Trophoblast cell (in vitro differentiated cells and primary cell): ENCODE measurements at regions not wholly inside any gene's neighbourhood (a gene's known extent, or its start where the extent isn't known, plus 50 kb on each side); places are given as distances from the start of the nearest gene placed in this dataset.

Source experiments
- DNase-seq, 2 donors: peaks; one replicate each; pipeline ENCODE4 v3.0.0-alpha.2; 2016
- H2AFZ ChIP-seq: 2 replicates; pipeline ENCODE4 v1.6.1; 2013; ENCODE audit warnings: low read length, moderate library complexity, mild to moderate bottlenecking; ENCODE audit not compliant: insufficient read depth, poor library complexity
- H2AK5ac ChIP-seq: 2 replicates; pipeline ENCODE4 v1.6.1; 2013; ENCODE audit warnings: mild to moderate bottlenecking, low read length
- H2BK120ac ChIP-seq: 2 replicates; pipeline ENCODE4 v1.6.1; 2013; ENCODE audit warnings: low read length, mild to moderate bottlenecking, moderate library complexity; ENCODE audit not compliant: insufficient read depth, poor library complexity
- H2BK12ac ChIP-seq: 2 replicates; pipeline ENCODE4 v1.6.1; 2013; ENCODE audit warnings: mild to moderate bottlenecking, low read length, moderate library complexity
- H2BK5ac ChIP-seq: 2 replicates; pipeline ENCODE4 v1.6.1; 2013; ENCODE audit warnings: low read length, low read depth, moderate library complexity, mild to moderate bottlenecking; ENCODE audit not compliant: poor library complexity
- H3K14ac ChIP-seq: 2 replicates; pipeline ENCODE4 v1.6.1; 2013; ENCODE audit warnings: mild to moderate bottlenecking, low read length
- H3K18ac ChIP-seq: 2 replicates; pipeline ENCODE4 v1.6.1; 2013; ENCODE audit warnings: mild to moderate bottlenecking, low read length
- H3K23ac ChIP-seq: 2 replicates; pipeline ENCODE4 v1.6.1; 2013; ENCODE audit warnings: low read length
- H3K27ac ChIP-seq: 2 replicates; pipeline ENCODE4 v1.5.1; 2013; ENCODE audit warnings: low read depth, mild to moderate bottlenecking, inconsistent platforms, low read length, moderate library complexity
- H3K27me3 ChIP-seq: 2 replicates; pipeline ENCODE4 v1.6.1; 2013; ENCODE audit warnings: inconsistent platforms, mild to moderate bottlenecking, low read length, moderate library complexity; ENCODE audit not compliant: insufficient read depth
- H3K36me3 ChIP-seq, 2 experiments: 1 replicate in 1 of 2; 2 replicates in 1 of 2; pipeline ENCODE4 v1.6.1; 2013; ENCODE audit warnings: low read length in 2 of 2, mild to moderate bottlenecking in 2 of 2, moderate library complexity in 1 of 2; ENCODE audit not compliant: insufficient read depth in 2 of 2, control insufficient read depth in 1 of 2
- H3K4ac ChIP-seq: 2 replicates; pipeline ENCODE4 v1.6.1; 2013; ENCODE audit warnings: low read depth, mild to moderate bottlenecking, low read length, moderate library complexity
- H3K4me1 ChIP-seq, 2 experiments: 1 replicate in 1 of 2; 2 replicates in 1 of 2; pipeline ENCODE4 v1.6.1; 2013; ENCODE audit warnings: low read length in 2 of 2, mild to moderate bottlenecking in 2 of 2, moderate library complexity in 1 of 2; ENCODE audit not compliant: insufficient read depth in 2 of 2, control insufficient read depth in 1 of 2
- H3K4me2 ChIP-seq: 2 replicates; pipeline ENCODE4 v1.6.1; 2013; ENCODE audit warnings: inconsistent platforms, mild to moderate bottlenecking, low read length, moderate library complexity
- H3K4me3 ChIP-seq: 2 replicates; pipeline ENCODE4 v1.5.1; 2013; ENCODE audit warnings: mild to moderate bottlenecking, low read depth, low read length, inconsistent platforms
- H3K79me1 ChIP-seq: one replicate; pipeline ENCODE4 v1.6.1; 2013; ENCODE audit warnings: low read length
- H3K79me2 ChIP-seq: 2 replicates; pipeline ENCODE4 v1.6.1; 2013; ENCODE audit warnings: low read length, mild to moderate bottlenecking; ENCODE audit not compliant: control insufficient read depth, insufficient read depth, poor library complexity
- H3K9ac ChIP-seq: 2 replicates; pipeline ENCODE4 v1.6.1; 2013; ENCODE audit warnings: mild to moderate bottlenecking, low read length
- H3K9me3 ChIP-seq: 2 replicates; pipeline ENCODE4 v1.6.1; 2013; ENCODE audit warnings: low read depth, mild to moderate bottlenecking, control low read depth, inconsistent platforms, low read length; ENCODE audit not compliant: insufficient read depth
- H4K12ac ChIP-seq: 2 replicates; pipeline ENCODE4 v1.6.1; 2013; ENCODE audit warnings: low read depth, mild to moderate bottlenecking, low read length, moderate library complexity
- H4K8ac ChIP-seq: 2 replicates; pipeline ENCODE4 v1.6.1; 2013; ENCODE audit warnings: low read depth, mild to moderate bottlenecking, low read length, moderate library complexity
- H4K91ac ChIP-seq: one replicate; pipeline ENCODE4 v1.6.1; 2013; ENCODE audit warnings: low read depth, mild to moderate bottlenecking, low read length, moderate library complexity
- WGBS: extraction: QIAGEN DNeasy Blood & Tissue Kit; methylation state at CpG from one replicate; pipeline ENCODE4 v1.1.7; 2013; ENCODE audit warnings: missing lambda C conversion rate; ENCODE audit not compliant: insufficient read length, insufficient coverage; ENCODE audit errors: extremely low coverage; 5-methylcytosine and 5-hydroxymethylcytosine counted together

DNA sequence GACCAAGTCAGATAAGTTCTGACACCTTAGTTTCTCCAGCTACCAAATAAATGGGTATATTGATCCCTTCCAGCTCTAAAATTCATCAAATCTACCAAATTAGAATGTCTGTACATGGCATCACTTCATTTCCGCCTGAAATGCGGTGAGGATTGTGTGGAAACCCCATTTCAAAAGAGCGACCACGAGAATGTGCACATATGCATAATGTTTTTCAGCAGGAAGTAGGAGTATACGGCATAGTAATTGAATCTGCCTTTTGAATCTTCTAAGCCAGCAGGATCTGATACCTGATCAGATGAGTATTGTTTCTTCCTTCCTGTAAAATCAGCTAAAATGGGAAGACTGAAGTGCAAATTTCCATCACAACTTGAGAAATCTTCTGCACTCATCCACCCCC lies 418.6 kb downstream of the TMEM38B start:
- Histone ChIP-seq H3K14ac (no peak overlapping the region), H4K8ac (no peak overlapping the region), H2AK5ac (no peak overlapping the region), H2BK5ac (no peak overlapping the region), H3K4me2 (no peak overlapping the region), H3K79me1 (no peaks in the 10 kb centered on the region), H2BK120ac (no peak overlapping the region), H3K27ac (no peak overlapping the region), H2BK12ac (no peak overlapping the region), H3K18ac (no peak overlapping the region), H4K12ac (no peak overlapping the region), H3K36me3 (no peaks in the 10 kb centered on the region), H2AFZ (no peak overlapping the region), H3K9ac (no peak overlapping the region), H3K4me1 (peaks cover 0 to 2% of the 10 kb centered on the region in 2 experiments), H3K4me3 (no peak overlapping the region), H3K9me3 (no peaks in the 10 kb centered on the region), H3K27me3 (no peaks in the 10 kb centered on the region), H3K23ac (no peak overlapping the region), H3K79me2 (no peaks in the 10 kb centered on the region), H4K91ac (no peak overlapping the region), H3K4ac (no peak overlapping the region)
- no CpG with 5 or more reads among the region's 5 CpGs for WGBS
- DNase-seq: no peak

DNA sequence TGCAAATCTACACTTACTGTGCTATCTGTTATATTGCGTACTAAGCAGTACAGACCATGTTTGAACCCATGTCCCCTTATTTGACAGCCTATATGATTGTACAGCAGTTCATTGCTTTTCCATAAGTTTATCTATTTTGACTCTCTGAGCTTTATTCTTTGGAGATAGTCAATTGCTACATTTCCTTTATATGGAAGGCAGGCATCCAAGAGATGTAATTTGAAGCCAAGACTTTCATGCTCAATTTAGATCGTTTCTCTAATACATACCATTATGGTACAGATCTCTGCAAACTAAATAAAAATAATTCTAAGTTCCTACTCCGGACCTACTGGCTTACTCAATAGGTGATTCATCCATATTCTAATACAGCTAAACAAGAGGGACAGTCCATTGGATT lies 424.8 kb downstream of the TMEM38B start:
- no peak overlapping the region for H3K4ac ChIP-seq
- H3K18ac ChIP-seq: no peak overlapping the region
- no peak overlapping the region for H3K23ac ChIP-seq
- H3K9ac ChIP-seq: no peak overlapping the region
- no peak overlapping the region for H3K14ac ChIP-seq
- no peaks in the 10 kb centered on the region for H3K9me3 ChIP-seq
- no CpG with 5 or more reads among the region's 3 CpGs for WGBS
- H3K27ac ChIP-seq: no peak overlapping the region
- no peak overlapping the region for H2BK5ac ChIP-seq
- H2BK12ac ChIP-seq: no peak overlapping the region
- no peak overlapping the region for H3K4me3 ChIP-seq
- H4K8ac ChIP-seq: no peak overlapping the region
- no peak overlapping the region for H4K91ac ChIP-seq
- H3K79me2 ChIP-seq: no peaks in the 10 kb centered on the region
- DNase-seq: no peak
- no peak overlapping the region for H4K12ac ChIP-seq
- no peaks in the 10 kb centered on the region for H3K79me1 ChIP-seq
- no peaks in the 10 kb centered on the region for H3K27me3 ChIP-seq
- H3K4me1 ChIP-seq: no peaks in the 10 kb centered on the region
- no peak overlapping the region for H3K4me2 ChIP-seq
- H2BK120ac ChIP-seq: no peak overlapping the region
- no peak overlapping the region for H2AK5ac ChIP-seq
- H2AFZ ChIP-seq: no peak overlapping the region
- H3K36me3 ChIP-seq: no peaks in the 10 kb centered on the region

DNA sequence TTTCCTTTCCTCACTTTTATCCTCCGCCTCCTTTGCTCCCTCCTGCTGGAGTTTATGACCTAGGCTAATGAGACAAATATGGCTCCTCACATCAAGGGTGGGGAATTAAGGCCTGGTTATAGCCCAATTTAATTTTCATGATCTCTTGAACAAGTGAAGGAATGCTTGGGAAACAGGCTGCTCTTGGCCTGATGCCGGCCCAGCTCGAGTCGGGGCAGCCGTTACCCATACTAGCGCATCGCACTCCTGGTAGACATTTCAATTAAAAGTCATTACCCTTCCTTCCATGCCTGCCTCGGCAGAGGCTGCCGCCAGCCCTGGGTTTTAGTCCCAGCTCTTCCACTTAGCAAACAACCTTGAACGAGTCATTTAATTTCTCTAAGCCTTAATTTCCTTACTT lies 425.7 kb downstream of the TMEM38B start:
- no peak overlapping the region for H2BK12ac ChIP-seq
- H2AK5ac ChIP-seq: no peak overlapping the region
- no peak overlapping the region for H3K27ac ChIP-seq
- no peak overlapping the region for H3K9ac ChIP-seq
- H4K91ac ChIP-seq: no peak overlapping the region
- H3K36me3 ChIP-seq: no peaks in the 10 kb centered on the region
- H3K4me3 ChIP-seq: no peak overlapping the region
- H2BK5ac ChIP-seq: no peak overlapping the region
- H4K12ac ChIP-seq: no peak overlapping the region
- DNase-seq: no peak
- no peaks in the 10 kb centered on the region for H3K79me1 ChIP-seq
- no peak overlapping the region for H3K4ac ChIP-seq
- no peak overlapping the region for H3K4me2 ChIP-seq
- no CpG with 5 or more reads among the region's 10 CpGs for WGBS
- no peak overlapping the region for H3K23ac ChIP-seq
- no peaks in the 10 kb centered on the region for H3K27me3 ChIP-seq
- H3K18ac ChIP-seq: no peak overlapping the region
- H3K4me1 ChIP-seq: no peaks in the 10 kb centered on the region
- no peak overlapping the region for H4K8ac ChIP-seq
- H3K79me2 ChIP-seq: no peaks in the 10 kb centered on the region
- H2BK120ac ChIP-seq: no peak overlapping the region
- no peaks in the 10 kb centered on the region for H3K9me3 ChIP-seq
- H2AFZ ChIP-seq: no peak overlapping the region
- H3K14ac ChIP-seq: no peak overlapping the region

DNA sequence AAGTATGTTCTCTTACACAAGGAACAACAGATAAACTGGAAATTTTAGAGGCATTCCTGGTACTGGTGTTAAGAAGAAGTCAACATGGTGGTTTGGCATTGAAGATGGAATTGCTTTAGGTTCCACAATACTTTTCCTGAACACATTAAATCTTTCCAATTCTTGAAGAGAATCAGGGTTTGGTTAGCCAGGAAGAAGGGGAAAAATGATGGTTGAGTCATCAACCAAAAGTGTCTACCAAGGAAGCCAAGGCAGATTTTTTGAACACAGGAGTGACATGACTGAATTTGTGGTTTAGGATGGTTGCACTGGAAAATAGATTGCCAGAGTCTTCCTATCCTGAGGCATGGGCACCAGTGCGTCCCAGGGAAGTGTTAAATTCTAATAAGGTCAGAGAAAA lies 433.4 kb downstream of the TMEM38B start:
- no peak overlapping the region for H3K27ac ChIP-seq
- H3K79me1 ChIP-seq: no peaks in the 10 kb centered on the region
- no peak overlapping the region for H2BK120ac ChIP-seq
- no peak overlapping the region for H3K4ac ChIP-seq
- H3K27me3 ChIP-seq: no peaks in the 10 kb centered on the region
- no peak overlapping the region for H2BK5ac ChIP-seq
- no peak overlapping the region for H3K14ac ChIP-seq
- no peak overlapping the region for H4K91ac ChIP-seq
- no peak overlapping the region for H2AFZ ChIP-seq
- H4K8ac ChIP-seq: no peak overlapping the region
- H2BK12ac ChIP-seq: no peak overlapping the region
- DNase-seq: no peak
- no peak overlapping the region for H3K9ac ChIP-seq
- no peak overlapping the region for H4K12ac ChIP-seq
- no peaks in the 10 kb centered on the region for H3K4me1 ChIP-seq
- H3K9me3 ChIP-seq: no peaks in the 10 kb centered on the region
- H3K79me2 ChIP-seq: no peaks in the 10 kb centered on the region
- H2AK5ac ChIP-seq: no peak overlapping the region
- no CpG with 5 or more reads among the region's 1 CpG for WGBS
- H3K4me3 ChIP-seq: no peak overlapping the region
- H3K23ac ChIP-seq: no peak overlapping the region
- no peaks in the 10 kb centered on the region for H3K36me3 ChIP-seq
- H3K18ac ChIP-seq: no peak overlapping the region
- no peak overlapping the region for H3K4me2 ChIP-seq
